GM11168 (cell line): ENCODE measurements at regions not wholly inside any gene's neighbourhood (a gene's known extent, or its start where the extent isn't known, plus 50 kb on each side); places are given as distances from the start of the nearest gene placed in this dataset.

Experiments used
- in situ Hi-C: fragments of 300-500 bp; cut with MboI; formaldehyde crosslinking; loops from one replicate; pipeline ENCODE4 v1.12.0; 2022; ENCODE audit warnings: low sequenced_read_pairs; ENCODE audit not compliant: unreplicated experiment

- in situ Hi-C loops, result loop anchor here (10.0 kb wide), 1 partner anchor 337 kb away; no protein-coding TSS in a partner anchor
Observed at GRCh38 chr1:177517546-177517945, 346.8 kb downstream of the BRINP2 start.

DNA sequence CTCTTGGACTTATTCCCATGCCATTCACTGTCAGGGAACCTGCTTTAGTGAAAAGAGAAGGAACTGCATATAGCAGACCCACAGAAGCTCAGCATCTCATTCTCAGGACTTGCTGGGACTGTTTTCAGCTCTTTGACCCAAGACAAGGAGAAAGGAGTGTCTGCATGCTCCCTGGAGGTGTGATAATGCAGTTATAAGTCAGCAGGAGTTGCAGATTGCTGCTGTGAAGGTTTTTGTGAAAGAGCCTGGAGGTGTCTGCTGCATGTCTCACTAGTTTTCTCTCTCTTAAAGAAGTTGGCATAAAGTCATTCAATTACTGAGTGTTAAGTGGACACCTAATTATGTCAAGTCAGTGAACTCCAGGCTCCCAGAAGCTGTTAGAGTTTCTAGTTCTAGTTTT, 343.4 kb downstream of the BRINP2 start:
- in situ Hi-C loops, result loop anchor here (10.0 kb wide), 1 partner anchor 341 kb away; no protein-coding TSS in a partner anchor

DNA sequence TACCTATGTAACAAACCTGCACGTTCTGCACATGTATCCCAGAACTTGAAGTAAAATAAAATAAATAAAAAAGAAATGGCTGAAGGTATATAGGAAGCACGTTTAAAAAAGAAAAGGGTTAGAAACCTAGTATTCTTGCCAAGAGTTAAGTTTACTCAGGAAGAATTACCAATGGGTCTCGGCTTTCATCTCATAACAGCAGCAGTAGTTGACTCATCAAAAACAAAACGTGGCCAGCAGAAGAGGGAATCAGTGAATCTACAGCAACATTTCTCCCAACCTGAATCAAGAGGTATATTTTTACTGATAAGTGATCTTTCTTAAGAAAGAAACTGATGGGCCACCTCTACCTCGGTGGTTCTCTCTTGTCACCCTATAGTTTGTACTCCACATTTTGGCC, 340.3 kb downstream of the BRINP2 start:
- in situ Hi-C loops, result loop anchor here (10.0 kb wide), 1 partner anchor 344 kb away; no protein-coding TSS in a partner anchor

- in situ Hi-C loops, result no loop called here
Observed at GRCh38 chr1:177505905-177506590, 335.3 kb downstream of the BRINP2 start.

DNA sequence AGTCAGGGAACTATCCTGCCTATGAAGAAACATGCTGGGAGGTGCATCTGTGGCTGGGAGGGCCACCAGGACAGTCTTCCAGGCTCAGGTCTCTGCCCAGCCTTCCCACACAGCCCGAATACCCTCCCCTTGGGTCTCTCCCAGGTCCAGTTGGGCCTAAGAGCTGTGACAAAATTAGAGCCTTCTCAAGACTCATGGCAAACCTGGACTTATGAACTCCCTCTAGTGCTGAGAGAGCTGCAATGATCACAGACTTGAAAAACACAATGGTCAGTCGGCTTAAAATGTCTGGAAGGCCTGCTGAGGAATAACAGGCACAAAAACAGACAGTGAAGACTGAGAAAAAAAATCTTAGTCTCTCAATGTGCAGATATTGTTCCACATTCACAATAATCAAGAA, 325.1 kb downstream of the BRINP2 start:
- in situ Hi-C loops, result no loop called here

DNA sequence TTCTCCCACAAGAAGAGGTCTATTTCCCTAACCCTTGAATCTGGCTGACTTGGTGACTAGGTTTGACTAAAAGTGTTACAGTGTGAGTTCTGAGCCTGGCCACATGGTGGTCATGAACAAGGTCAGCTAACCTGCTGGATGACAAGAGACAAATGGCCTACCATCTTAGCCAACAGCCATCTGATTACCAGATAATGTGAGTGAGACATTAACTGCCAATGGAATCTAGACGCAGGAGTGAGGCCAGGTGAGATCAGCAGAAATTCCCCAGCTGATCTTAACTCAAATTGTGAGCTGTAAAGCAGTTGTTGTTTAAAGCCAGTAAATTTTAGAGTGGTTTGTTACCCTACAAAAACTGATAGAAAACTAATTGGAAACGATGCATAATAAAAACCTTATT, 320.0 kb downstream of the BRINP2 start:
- in situ Hi-C loops, result no loop called here

DNA sequence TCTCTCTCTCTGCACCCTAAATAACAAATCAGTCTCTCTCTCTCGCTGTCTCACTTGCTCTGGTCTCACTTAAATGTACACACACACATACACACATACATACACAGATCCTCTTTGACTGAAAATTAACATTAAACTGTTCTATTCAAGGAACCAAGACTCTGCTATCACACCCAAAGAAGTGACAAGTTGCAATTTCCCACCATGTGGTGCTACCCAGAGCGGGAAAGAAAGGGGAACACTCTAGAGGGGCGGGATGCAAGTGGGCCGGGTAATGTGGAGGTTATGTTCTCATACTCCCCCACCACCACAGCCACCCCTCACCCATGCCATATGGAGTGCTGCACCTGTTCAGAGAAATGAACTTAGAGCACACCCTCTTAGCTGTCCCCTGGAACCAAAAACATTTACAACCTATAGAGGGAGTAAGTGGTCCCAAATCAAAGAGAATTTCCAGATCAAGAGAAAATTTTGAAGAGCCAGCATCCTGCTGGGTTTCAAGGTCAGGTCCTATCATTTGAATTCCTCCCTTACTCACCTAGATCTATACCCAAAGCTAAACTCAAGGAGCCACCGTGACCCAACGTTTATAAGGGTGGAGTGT, 319.4 kb downstream of the BRINP2 start:
- in situ Hi-C loops, result no loop called here

DNA sequence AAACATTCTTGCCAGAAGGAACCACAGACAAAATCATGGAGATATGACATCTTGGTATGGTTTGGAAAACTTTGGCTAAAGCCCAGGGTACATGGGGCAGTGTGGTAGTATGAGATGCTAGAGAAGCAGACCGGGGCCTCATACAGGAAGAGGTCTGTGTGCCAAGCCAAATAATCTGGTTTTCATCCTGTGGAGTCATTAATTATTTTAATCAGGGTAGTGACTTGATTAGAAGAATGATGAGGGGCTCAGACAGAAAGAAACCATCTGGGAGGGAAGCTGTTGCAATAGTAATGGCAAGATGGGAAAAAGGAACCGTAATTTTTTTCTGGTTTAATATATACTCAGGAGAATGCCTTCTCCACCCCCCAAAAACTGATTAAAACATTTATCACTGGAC, 318.0 kb downstream of the BRINP2 start:
- in situ Hi-C loops, result no loop called here

- in situ Hi-C loops, result no loop called here
Observed at GRCh38 chr1:177487481-177487880, 316.7 kb downstream of the BRINP2 start.

GRCh38 chr1:177480741-177481305, 310.1 kb downstream of the BRINP2 start:
- in situ Hi-C loops, result no loop called here

GRCh38 chr1:177479600-177479999, 308.8 kb downstream of the BRINP2 start:
- in situ Hi-C loops, result no loop called here

- in situ Hi-C loops, result no loop called here
Observed at GRCh38 chr1:177476676-177477075, 305.9 kb downstream of the BRINP2 start.

DNA sequence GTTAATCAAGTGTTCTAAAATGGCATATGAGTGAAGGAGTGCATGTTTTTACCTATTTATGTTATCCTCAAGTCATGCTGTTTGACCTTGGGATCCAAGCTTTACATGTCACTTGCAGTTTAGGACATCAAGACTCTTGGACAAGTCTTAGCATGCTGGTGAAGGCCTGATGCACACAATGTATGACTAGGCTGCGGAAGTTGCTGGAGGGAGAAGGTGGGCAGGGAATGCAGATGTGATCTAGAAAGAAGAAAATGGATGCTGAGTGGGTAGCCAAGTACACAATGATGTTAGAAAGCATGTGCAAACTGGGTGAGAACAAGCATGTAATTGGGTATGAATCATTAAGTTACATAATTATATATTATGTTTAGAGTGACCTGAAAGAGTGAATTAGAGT, 301.8 kb downstream of the BRINP2 start:
- in situ Hi-C loops, result no loop called here

GRCh38 chr1:177471244-177471643, 300.5 kb downstream of the BRINP2 start:
- in situ Hi-C loops, result no loop called here

- in situ Hi-C loops, result no loop called here
Observed at GRCh38 chr1:177469519-177469918, 298.8 kb downstream of the BRINP2 start.

DNA sequence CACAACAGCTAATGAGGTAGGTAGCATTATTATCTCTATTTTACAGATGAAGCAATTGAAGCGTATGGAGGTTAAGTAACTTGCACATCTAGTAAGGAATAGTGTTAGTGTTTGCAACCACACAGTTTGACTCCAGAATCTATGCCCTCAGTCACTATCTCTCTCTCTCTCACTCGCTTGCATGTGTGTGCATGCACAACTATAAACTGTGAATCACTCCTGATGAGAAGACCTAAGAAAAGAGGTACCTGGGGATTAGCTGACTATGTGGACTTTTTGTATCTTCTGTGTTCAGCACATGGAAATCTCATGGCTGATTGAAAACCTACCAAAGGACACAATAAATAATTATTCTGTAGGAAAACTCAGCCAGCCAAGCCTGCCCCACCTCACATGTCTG, 295.5 kb downstream of the BRINP2 start:
- in situ Hi-C loops, result no loop called here

GRCh38 chr1:177464686-177465085, 293.9 kb downstream of the BRINP2 start:
- in situ Hi-C loops, result no loop called here

GRCh38 chr1:177451191-177451590, 280.4 kb downstream of the BRINP2 start:
- in situ Hi-C loops, result no loop called here

DNA sequence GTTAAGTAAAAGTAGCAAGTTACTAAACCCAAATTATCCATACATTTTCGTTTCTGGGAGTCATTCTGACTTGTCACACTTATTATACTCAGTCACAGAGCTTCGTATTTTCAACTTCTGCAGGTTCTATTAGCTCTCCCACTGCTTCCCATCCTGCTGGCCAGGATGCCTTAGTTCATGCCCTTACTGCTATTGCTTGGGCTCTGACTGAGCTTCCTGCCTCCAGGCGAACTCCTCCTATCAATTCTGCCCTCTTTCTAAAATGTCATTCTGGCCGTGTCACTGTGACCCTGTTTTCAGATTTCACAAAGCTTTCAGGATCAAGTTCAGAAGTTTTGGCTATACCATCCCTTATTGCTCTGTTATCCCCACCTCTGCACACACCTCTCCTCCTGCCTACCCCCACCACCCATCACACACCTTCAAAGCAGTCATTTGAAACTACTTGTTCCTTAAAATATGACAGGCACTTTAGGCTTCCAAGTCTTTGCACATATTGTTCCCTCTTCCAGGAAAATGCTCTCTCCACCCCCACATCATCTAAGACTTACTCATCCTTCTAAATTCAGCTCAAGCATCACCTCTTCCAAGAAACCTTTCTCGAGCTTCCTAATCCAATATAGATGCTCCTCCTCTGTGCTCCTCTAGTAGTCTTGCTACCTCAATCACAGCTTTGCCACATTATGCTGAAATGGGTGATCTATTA, 278.0 kb downstream of the BRINP2 start:
- in situ Hi-C loops, result no loop called here

DNA sequence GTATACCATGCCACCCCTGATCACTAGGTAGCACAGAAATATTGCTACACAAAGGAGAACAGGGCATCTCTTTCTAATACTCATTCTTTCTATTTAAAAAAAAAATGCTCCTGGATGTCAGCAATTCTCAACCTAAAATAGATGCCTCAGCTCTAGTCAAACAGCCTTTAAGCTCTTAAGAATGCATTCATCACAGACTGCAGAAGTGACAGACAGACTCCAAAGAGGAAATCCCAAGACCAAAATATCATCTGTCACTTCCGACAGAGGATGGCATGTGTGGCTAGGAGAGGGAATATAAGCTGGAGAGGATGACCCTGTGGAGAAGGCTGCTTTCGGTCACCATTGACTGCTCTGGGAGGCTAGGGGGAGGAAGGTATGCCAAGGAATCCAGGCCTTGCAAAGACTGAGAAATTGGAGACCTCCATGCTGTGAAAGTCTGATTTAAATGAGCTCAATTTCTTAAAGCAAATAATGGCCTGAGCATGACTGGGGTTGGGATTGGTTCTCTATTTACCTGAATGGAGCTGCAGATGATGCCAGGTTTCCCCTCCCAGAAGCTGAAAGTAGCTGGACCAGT, 277.4 kb downstream of the BRINP2 start:
- in situ Hi-C loops, result no loop called here
